Natural killer cell (primary cell): ENCODE measurements at regions not wholly inside any gene's neighbourhood (a gene's known extent, or its start where the extent isn't known, plus 50 kb on each side); places are given as distances from the start of the nearest gene placed in this dataset.

ENCODE experiments used
- ATAC-seq, 3 donors: fragments of 150-1000 bp in 2 of 3; fragments of 200-7000 bp in 1 of 3; cut with Tn5 transposase; 1 replicate in 1 of 3; 2 replicates in 2 of 3; pipeline ENCODE4 v1.10.0; 2021; ENCODE audit warnings: mild to moderate bottlenecking in 2 of 3, moderate library complexity in 2 of 3
- DNase-seq, 2 donors: peaks; one replicate each; pipeline versions ENCODE4 v3.0.0 to v3.0.0-alpha.2; 2013 to 2021; ENCODE audit warnings: mixed read lengths in 1 of 2
- H3K27ac ChIP-seq: one replicate; pipeline ENCODE4 v1.5.1; 2013; ENCODE audit warnings: mild to moderate bottlenecking, low read length
- H3K27me3 ChIP-seq: one replicate; pipeline ENCODE4 v1.6.1; 2013; ENCODE audit warnings: low read length; ENCODE audit not compliant: control insufficient read depth, insufficient read depth
- H3K36me3 ChIP-seq: one replicate; pipeline ENCODE4 v1.6.1; 2013; ENCODE audit warnings: low read length; ENCODE audit not compliant: control insufficient read depth, insufficient read depth
- H3K4me1 ChIP-seq: one replicate; pipeline ENCODE4 v1.6.1; 2013; ENCODE audit warnings: low read length; ENCODE audit not compliant: control insufficient read depth, insufficient read depth
- H3K4me3 ChIP-seq: one replicate; pipeline ENCODE4 v1.5.1; 2013; ENCODE audit warnings: low read length
- H3K9me3 ChIP-seq: one replicate; pipeline ENCODE4 v1.6.1; 2013; ENCODE audit warnings: low read length; ENCODE audit not compliant: control insufficient read depth, insufficient read depth
- H3K27ac Mint-ChIP-seq, 2 donors: one replicate each; pipeline ENCODE4 v1.8.0; 2022; ENCODE audit warnings: mild to moderate bottlenecking in 2 of 2, mixed read lengths in 2 of 2, moderate library complexity in 1 of 2
- H3K27me3 Mint-ChIP-seq, 2 donors: one replicate each; pipeline ENCODE4 v1.8.0; 2022; ENCODE audit warnings: low read depth in 2 of 2, mixed read lengths in 2 of 2
- H3K36me3 Mint-ChIP-seq: one replicate; pipeline ENCODE4 v1.8.0; 2022; ENCODE audit warnings: mixed read lengths
- H3K4me1 Mint-ChIP-seq, 2 donors: one replicate each; pipeline ENCODE4 v1.8.0; 2022; ENCODE audit warnings: mixed read lengths in 2 of 2
- H3K4me3 Mint-ChIP-seq: one replicate; pipeline ENCODE4 v1.8.0; 2022; ENCODE audit warnings: mild to moderate bottlenecking, moderate library complexity, mixed read lengths
- H3K9me3 Mint-ChIP-seq, 2 donors: one replicate each; pipeline ENCODE4 v1.8.0; 2022; ENCODE audit warnings: mixed read lengths in 2 of 2
- CTCF ChIP-seq: fragments of 200-600 bp; IDR thresholded peaks from one replicate; pipeline ENCODE4 v1.8.0; 2022; ENCODE audit warnings: antibody characterized with exemption
- WGBS: methylation state at CpG from one replicate; pipeline ENCODE4 v1.1.7; 2013; ENCODE audit warnings: missing lambda C conversion rate; ENCODE audit not compliant: insufficient coverage; 5-methylcytosine and 5-hydroxymethylcytosine counted together
- intact Hi-C: fragments of 100-400 bp; cut with micrococcal nuclease; formaldehyde crosslinking; loops from one replicate; pipeline ENCODE4 v1.14.2; 2022

- WGBS, result 92% methylated on average over 10 of the region's 10 CpGs
- no peak for ATAC-seq
- Histone ChIP-seq H3K27ac (no peak overlapping the region), H3K4me3 (no peak overlapping the region), H3K9me3 (no peaks in the 10 kb centered on the region), H3K36me3 (no peaks in the 10 kb centered on the region), H3K27me3 (no peaks in the 10 kb centered on the region), H3K4me1 (peaks cover 10% of the 10 kb centered on the region)
- H3K4me1 Mint-ChIP-seq, result peaks cover 12 to 14% of the 10 kb centered on the region in 2 donors
- no peaks in the 10 kb centered on the region for H3K9me3 Mint-ChIP-seq
- no peaks in the 10 kb centered on the region for H3K36me3 Mint-ChIP-seq
- intact Hi-C loops, result no loop called here
- no peak overlapping the region for H3K27ac Mint-ChIP-seq
- no peak overlapping the region for H3K4me3 Mint-ChIP-seq
- no peak for DNase-seq
- no peaks in the 10 kb centered on the region for H3K27me3 Mint-ChIP-seq
- no peak for TF ChIP-seq CTCF
These were observed 78.9 kb upstream of the CCND2 start for GRCh38 chr12:4194668-4195067.

GRCh38 chr12:4193821-4194220, 79.7 kb upstream of the CCND2 start:
- Mint-ChIP-seq H3K27ac (no peak overlapping the region), H3K4me3 (no peak overlapping the region), H3K9me3 (no peaks in the 10 kb centered on the region), H3K4me1 (peaks cover 6 to 9% of the 10 kb centered on the region in 2 donors), H3K27me3 (no peaks in the 10 kb centered on the region), H3K36me3 (no peaks in the 10 kb centered on the region)
- Histone ChIP-seq H3K4me3 (no peak overlapping the region), H3K36me3 (no peaks in the 10 kb centered on the region), H3K27me3 (no peaks in the 10 kb centered on the region), H3K9me3 (no peaks in the 10 kb centered on the region), H3K4me1 (peaks cover 7% of the 10 kb centered on the region), H3K27ac (no peak overlapping the region)
- WGBS, result 81% methylated on average over 7 of the region's 8 CpGs
- intact Hi-C loops, result no loop called here
- DNase-seq (no peak), ATAC-seq (no peak)
- TF ChIP-seq CTCF, result no peak

- no peak for TF ChIP-seq CTCF
- 76% methylated on average over 2 of the region's 2 CpGs for WGBS
- H3K36me3 Mint-ChIP-seq, result no peaks in the 10 kb centered on the region
- H3K4me3 Mint-ChIP-seq, result no peak overlapping the region
- H3K9me3 Mint-ChIP-seq, result no peaks in the 10 kb centered on the region
- H3K4me3 ChIP-seq, result no peak overlapping the region
- no peak for DNase-seq
- no peaks in the 10 kb centered on the region for H3K9me3 ChIP-seq
- H3K27me3 Mint-ChIP-seq, result no peaks in the 10 kb centered on the region
- H3K4me1 Mint-ChIP-seq, result peaks cover 6 to 9% of the 10 kb centered on the region in 2 donors
- ATAC-seq, result no peak
- H3K27ac Mint-ChIP-seq, result no peak overlapping the region
- no peaks in the 10 kb centered on the region for H3K27me3 ChIP-seq
- intact Hi-C loops, result no loop called here
- no peaks in the 10 kb centered on the region for H3K4me1 ChIP-seq
- H3K27ac ChIP-seq, result no peak overlapping the region
- no peaks in the 10 kb centered on the region for H3K36me3 ChIP-seq
These were observed 81.9 kb upstream of the CCND2 start for GRCh38 chr12:4191642-4192041.

- Histone ChIP-seq H3K4me1 (no peaks in the 10 kb centered on the region), H3K9me3 (no peaks in the 10 kb centered on the region), H3K36me3 (no peaks in the 10 kb centered on the region), H3K27ac (no peak overlapping the region), H3K27me3 (no peaks in the 10 kb centered on the region), H3K4me3 (no peak overlapping the region)
- Mint-ChIP-seq H3K9me3 (no peaks in the 10 kb centered on the region), H3K4me3 (no peak overlapping the region), H3K36me3 (no peaks in the 10 kb centered on the region), H3K27me3 (no peaks in the 10 kb centered on the region), H3K27ac (no peak overlapping the region), H3K4me1 (peaks cover 6 to 9% of the 10 kb centered on the region in 2 donors)
- no peak for TF ChIP-seq CTCF
- no peak for ATAC-seq
- DNase-seq, result no peak
- intact Hi-C loops, result no loop called here
- WGBS, result 94% methylated on average over 3 of the region's 3 CpGs
These were observed 82.4 kb upstream of the CCND2 start for GRCh38 chr12:4191149-4191548.
